ENCODE measurements at regions not wholly inside any gene's neighbourhood (a gene's known extent, or its start where the extent isn't known, plus 50 kb on each side); places are given as distances from the start of the nearest gene placed in this dataset.

GRCh38 chr4:64216741-64217140, 192.5 kb downstream of the TECRL start:
- intact Hi-C loops (cut with micrococcal nuclease; ENCODE audit: unreplicated experiment) (no loop called here), in situ Hi-C loops (cut with MboI) (no loop called here)
- TF ChIP-seq FOXM1 (IDR thresholded peaks at IDR 0.05; ENCODE audit: low read depth, low read length) (no peak), POLR2AphosphoS5 (IDR thresholded peaks at IDR 0.05; ENCODE audit: low read length) (no peak), REST (IDR thresholded peaks at IDR 0.05; ENCODE audit: low read depth, low read length) (no peak), ZBTB33 (IDR thresholded peaks at IDR 0.05) (no peak), POLR2AphosphoS2 (IDR thresholded peaks at IDR 0.05; ENCODE audit: low read depth, low read length) (no peak), STAT3 (IDR thresholded peaks at IDR 0.05; ENCODE audit: low read depth, low read length) (no peak), IRF5 (IDR thresholded peaks at IDR 0.05; ENCODE audit: borderline replicate concordance) (no peak), CREB1 (IDR thresholded peaks at IDR 0.05; ENCODE audit: low read depth) (no peak)
- no peak for ATAC-seq
- SMC1A ChIA-PET (ENCODE audit: uncharacterized antibody, unreplicated experiment): interaction anchor here (1.7 kb wide), 1 partner anchor 9 kb away, joined by 5 read pairs; no protein-coding TSS in a partner anchor
- CTCF ChIA-PET: no interaction called here
- Histone ChIP-seq H4K20me1 (ENCODE audit: control insufficient read depth, insufficient read depth) (no peaks in the 10 kb centered on the region), H3K27me3 (replicated peaks in 1 of 2; ENCODE audit: control insufficient read depth in 2 of 2, insufficient read depth in 2 of 2, low read length in 1 of 2) (no peaks in the 10 kb centered on the region), H3K9me3 (replicated peaks; ENCODE audit: control insufficient read depth, insufficient read depth, low read length) (no peaks in the 10 kb centered on the region), H3K4me2 (ENCODE audit: control insufficient read depth, insufficient read depth) (no peak overlapping the region), H3K9ac (ENCODE audit: control insufficient read depth, insufficient read depth, low read length) (no peak overlapping the region), H3K36me3 (ENCODE audit: control insufficient read depth in 2 of 2, insufficient read depth in 2 of 2, low read length in 1 of 2) (no peaks in the 10 kb centered on the region), H2AFZ (ENCODE audit: control insufficient read depth, low read depth, low read length) (no peak overlapping the region), H3K4me1 (ENCODE audit: control insufficient read depth, insufficient read depth, low read length) (no peaks in the 10 kb centered on the region), H3K27ac (ENCODE audit: control insufficient read depth, insufficient read depth) (no peak overlapping the region), H3K4me3 (no peak overlapping the region), H3K79me2 (ENCODE audit: control insufficient read depth, insufficient read depth, low read length) (no peaks in the 10 kb centered on the region)
- RAD21 ChIA-PET (ENCODE audit: unreplicated experiment): no interaction called here
- no peak for FAIRE-seq
- DNase-seq (ENCODE audit: low read depth, low spot score): no peak
- WGBS (ENCODE audit: insufficient coverage, insufficient replicate concordance, low lambda C conversion rate, missing lambda C conversion rate): 0% methylated on average over 1 of the region's 1 CpG
- POLR2A ChIA-PET: no interaction called here
- BruUV-seq (replicated peaks): no TSS peak

Measured in GM12878 (cell line).